ENCODE measurements at regions not wholly inside any gene's neighbourhood (a gene's known extent, or its start where the extent isn't known, plus 50 kb on each side); places are given as distances from the start of the nearest gene placed in this dataset.

DNA sequence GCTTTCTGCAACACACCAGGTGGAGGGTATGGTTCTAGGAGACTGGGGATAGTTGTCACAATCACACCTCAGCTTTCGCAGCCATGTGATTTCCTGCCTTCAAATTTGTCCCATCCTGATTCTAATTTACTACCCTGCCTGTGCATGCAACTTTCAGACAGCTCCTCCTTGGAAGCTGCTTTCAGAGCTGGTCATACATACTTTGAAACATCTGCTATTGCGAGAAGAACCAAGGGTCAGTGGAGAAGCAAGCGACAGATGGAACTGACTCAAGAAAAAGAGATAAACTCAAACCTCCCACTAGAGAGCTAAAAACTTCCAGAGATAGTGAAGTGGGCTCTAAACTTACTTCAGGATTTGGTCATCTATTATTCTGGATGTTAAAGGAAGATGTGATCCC lies 381.7 kb upstream of the FGF13 start:
- no peaks in the 10 kb centered on the region for H3K4me1 ChIP-seq
- no peak overlapping the region for H3K4me3 ChIP-seq
- no peak overlapping the region for H3K27ac ChIP-seq
- no peaks in the 10 kb centered on the region for H3K9me3 ChIP-seq
- H3K27me3 ChIP-seq, result no peaks in the 10 kb centered on the region
- H3K36me3 ChIP-seq, result no peaks in the 10 kb centered on the region
- no peak for DNase-seq
- TF ChIP-seq POLR2A (IDR thresholded peaks at IDR 0.05), result no peak
- TF ChIP-seq, protein P1, sequence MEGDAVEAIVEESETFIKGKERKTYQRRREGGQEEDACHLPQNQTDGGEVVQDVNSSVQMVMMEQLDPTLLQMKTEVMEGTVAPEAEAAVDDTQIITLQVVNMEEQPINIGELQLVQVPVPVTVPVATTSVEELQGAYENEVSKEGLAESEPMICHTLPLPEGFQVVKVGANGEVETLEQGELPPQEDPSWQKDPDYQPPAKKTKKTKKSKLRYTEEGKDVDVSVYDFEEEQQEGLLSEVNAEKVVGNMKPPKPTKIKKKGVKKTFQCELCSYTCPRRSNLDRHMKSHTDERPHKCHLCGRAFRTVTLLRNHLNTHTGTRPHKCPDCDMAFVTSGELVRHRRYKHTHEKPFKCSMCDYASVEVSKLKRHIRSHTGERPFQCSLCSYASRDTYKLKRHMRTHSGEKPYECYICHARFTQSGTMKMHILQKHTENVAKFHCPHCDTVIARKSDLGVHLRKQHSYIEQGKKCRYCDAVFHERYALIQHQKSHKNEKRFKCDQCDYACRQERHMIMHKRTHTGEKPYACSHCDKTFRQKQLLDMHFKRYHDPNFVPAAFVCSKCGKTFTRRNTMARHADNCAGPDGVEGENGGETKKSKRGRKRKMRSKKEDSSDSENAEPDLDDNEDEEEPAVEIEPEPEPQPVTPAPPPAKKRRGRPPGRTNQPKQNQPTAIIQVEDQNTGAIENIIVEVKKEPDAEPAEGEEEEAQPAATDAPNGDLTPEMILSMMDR (IDR thresholded peaks at IDR 0.05), result no peak

DNA sequence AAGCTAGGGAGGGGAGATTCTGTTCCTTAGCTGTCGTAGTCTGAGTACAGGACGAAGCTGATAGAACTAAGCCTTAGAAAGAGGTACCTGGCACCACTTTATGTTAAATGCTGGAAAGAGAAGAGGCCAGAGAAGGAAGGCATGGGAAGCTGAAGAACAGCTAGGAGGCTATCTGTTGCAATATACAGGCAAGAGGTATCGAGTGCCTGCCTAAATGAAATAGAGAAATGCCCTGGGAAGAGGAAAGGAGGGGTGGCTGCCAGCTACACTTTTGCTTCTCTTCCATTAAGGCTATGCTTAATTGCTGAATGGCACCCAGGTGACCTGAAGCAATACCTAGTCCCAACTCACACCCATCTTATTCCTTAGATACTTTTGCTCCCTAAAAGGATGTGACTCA lies 380.4 kb upstream of the FGF13 start:
- no peak for TF ChIP-seq POLR2A (IDR thresholded peaks at IDR 0.05)
- TF ChIP-seq, protein P1 (IDR thresholded peaks at IDR 0.05), result no peak
- no peak overlapping the region for H3K4me3 ChIP-seq
- no peaks in the 10 kb centered on the region for H3K27me3 ChIP-seq
- H3K4me1 ChIP-seq, result no peaks in the 10 kb centered on the region
- no peaks in the 10 kb centered on the region for H3K9me3 ChIP-seq
- no peaks in the 10 kb centered on the region for H3K36me3 ChIP-seq
- no peak overlapping the region for H3K27ac ChIP-seq
- DNase-seq, result no peak

DNA sequence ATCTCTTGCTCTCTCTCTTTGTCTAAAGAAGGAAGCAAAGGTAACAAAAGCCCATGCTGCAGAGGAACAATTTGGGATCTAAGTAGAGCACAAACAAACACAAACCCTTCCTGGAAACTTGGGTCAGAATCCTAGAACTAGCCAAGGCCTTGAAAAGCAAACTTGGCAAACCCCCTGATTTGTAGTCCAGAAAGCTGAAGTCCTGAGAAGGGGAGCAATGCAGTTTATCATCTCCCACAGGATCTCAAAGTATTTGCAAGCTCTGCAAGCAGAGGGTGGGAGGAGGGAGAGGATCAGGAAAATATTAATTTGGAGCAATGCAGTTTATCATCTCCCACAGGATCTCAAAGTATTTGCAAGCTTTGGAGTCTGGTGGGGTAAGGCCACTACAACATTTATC lies 379.5 kb upstream of the FGF13 start:
- Histone ChIP-seq H3K9me3 (no peaks in the 10 kb centered on the region), H3K27ac (no peak overlapping the region), H3K36me3 (no peaks in the 10 kb centered on the region), H3K4me1 (no peaks in the 10 kb centered on the region), H3K27me3 (no peaks in the 10 kb centered on the region), H3K4me3 (no peak overlapping the region)
- DNase-seq, result no peak
- TF ChIP-seq, protein P1 (IDR thresholded peaks at IDR 0.05), result no peak
- no peak for TF ChIP-seq POLR2A (IDR thresholded peaks at IDR 0.05)

DNA sequence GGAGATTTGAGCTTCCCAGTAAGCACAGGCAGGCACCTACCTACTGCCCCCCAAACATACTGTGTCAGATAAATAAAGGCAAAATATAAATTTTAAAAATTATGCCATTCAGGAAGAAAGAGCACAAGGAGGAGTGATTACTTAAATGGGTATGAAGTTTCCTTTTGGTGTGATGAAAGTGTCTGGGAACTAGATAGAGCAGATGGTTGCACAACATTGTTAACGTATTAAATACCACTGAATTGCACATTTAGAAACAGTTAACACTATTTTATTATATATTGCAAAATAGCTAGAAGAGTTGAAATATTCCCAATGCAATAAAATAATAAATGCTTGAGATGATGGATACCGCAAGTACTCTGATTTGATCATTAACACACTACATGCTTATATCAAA lies 374.7 kb upstream of the FGF13 start:
- DNase-seq, result no peak
- no peak overlapping the region for H3K4me3 ChIP-seq

DNA sequence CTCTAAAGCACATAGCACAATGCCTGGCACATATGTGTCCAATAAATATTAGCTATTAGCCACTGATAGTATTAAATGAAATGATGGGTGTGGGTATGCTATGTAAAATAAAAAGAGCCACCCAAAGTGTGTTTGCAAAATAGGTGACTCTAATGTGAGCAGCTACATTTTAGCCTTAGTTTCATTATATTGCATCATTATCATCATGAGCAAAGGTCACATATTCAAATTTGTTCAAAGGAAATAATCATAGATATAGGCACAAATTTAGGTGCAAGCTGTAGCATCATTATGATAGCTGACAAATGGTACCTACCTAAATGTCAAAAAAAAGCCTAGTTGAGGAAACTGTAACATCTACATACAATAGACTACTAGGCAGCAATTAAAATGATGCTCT lies 373.9 kb upstream of the FGF13 start:
- H3K9me3 ChIP-seq, result no peaks in the 10 kb centered on the region
- H3K27me3 ChIP-seq, result no peaks in the 10 kb centered on the region
- DNase-seq, result no peak
- TF ChIP-seq, protein P1 (IDR thresholded peaks at IDR 0.05), result no peak
- TF ChIP-seq POLR2A (IDR thresholded peaks at IDR 0.05), result no peak
- no peaks in the 10 kb centered on the region for H3K36me3 ChIP-seq
- H3K27ac ChIP-seq, result no peak overlapping the region
- no peaks in the 10 kb centered on the region for H3K4me1 ChIP-seq
- no peak overlapping the region for H3K4me3 ChIP-seq

More for the DNA sequence above, 374.7 kb upstream of the FGF13 start:
- H3K36me3 ChIP-seq, result no peaks in the 10 kb centered on the region
- TF ChIP-seq, protein P1 (IDR thresholded peaks at IDR 0.05), result no peak
- TF ChIP-seq POLR2A (IDR thresholded peaks at IDR 0.05), result no peak
- H3K27ac ChIP-seq, result no peak overlapping the region
- H3K4me1 ChIP-seq, result no peaks in the 10 kb centered on the region
- no peaks in the 10 kb centered on the region for H3K9me3 ChIP-seq
- H3K27me3 ChIP-seq, result no peaks in the 10 kb centered on the region

DNA sequence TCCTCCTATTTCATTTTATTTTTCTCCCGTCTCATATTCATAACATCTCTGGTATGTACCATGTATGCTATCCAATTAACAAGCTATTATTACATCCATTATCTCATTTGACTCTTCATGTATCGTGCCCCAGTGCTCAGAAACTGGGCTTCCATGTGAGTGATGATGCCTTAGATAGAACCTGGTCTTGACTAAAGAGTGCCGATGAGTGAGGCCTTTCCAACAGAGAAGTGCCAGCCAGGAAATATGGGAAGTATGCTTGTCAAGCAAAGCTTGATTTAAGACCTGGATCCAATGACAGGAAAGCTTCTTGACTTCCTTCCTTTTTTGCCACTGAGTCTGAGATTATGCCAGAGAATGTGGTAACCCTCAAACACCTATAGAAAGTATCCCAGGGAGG lies 371.7 kb upstream of the FGF13 start:
- H3K4me3 ChIP-seq, result no peak overlapping the region
- no peaks in the 10 kb centered on the region for H3K4me1 ChIP-seq
- no peaks in the 10 kb centered on the region for H3K9me3 ChIP-seq
- no peak for DNase-seq
- TF ChIP-seq, protein P1 (IDR thresholded peaks at IDR 0.05), result no peak
- TF ChIP-seq POLR2A (IDR thresholded peaks at IDR 0.05), result no peak
- no peak overlapping the region for H3K27ac ChIP-seq
- H3K27me3 ChIP-seq, result no peaks in the 10 kb centered on the region
- no peaks in the 10 kb centered on the region for H3K36me3 ChIP-seq

Measured in Peyer's patch (tissue), 4 donors.